Endothelial cell of umbilical vein (primary cell): ENCODE measurements at regions not wholly inside any gene's neighbourhood (a gene's known extent, or its start where the extent isn't known, plus 50 kb on each side); places are given as distances from the start of the nearest gene placed in this dataset.

Experiments
- BruUV-seq: library from RNA; stranded (reverse); fragments of 400-500 nt; replicated peaks from 2 replicates; lab custom pipeline; 2021; lab: Mats Ljungman, UMichigan
- CTCF ChIA-PET: fragments of 300-600, 350-600 bp; sonication (Branson Sonifier 250); formaldehyde crosslinking; loops from one replicate; lab custom pipeline; 2021; ENCODE audit warnings: antibody characterized with exemption, inconsistent platforms; lab: Charles Lee
- POLR2A ChIA-PET: fragments of 300-600, 350-600 bp; sonication (Branson Sonifier 250); formaldehyde crosslinking; loops from one replicate; lab custom pipeline; 2021; ENCODE audit warnings: antibody characterized with exemption, inconsistent platforms; lab: Charles Lee
- DNase-seq: peaks from one replicate; pipeline ENCODE4 v3.0.0-alpha.2; 2011; ENCODE audit warnings: low read depth, low spot score
- FAIRE-seq: peaks from 2 replicates; lab custom pipeline; 2011; peaks lifted over from hg19 to GRCh38; lab: Jason Lieb, UNC
- H2AFZ ChIP-seq: 2 replicates; pipeline ENCODE4 v1.6.0; 2012; ENCODE audit warnings: low read depth, low read length, control low read depth, inconsistent platforms
- H3K27ac ChIP-seq: 2 replicates; pipeline ENCODE4 v1.5.1; 2011; ENCODE audit warnings: low read depth, mild to moderate bottlenecking, control low read depth, low read length, moderate library complexity; ENCODE audit not compliant: insufficient read depth
- H3K27me3 ChIP-seq, 2 experiments: 2 replicates each; pipeline versions ENCODE4 v1.6.0 to v1.6.1; 2011; ENCODE audit warnings: low read length in 2 of 2, mixed read lengths in 1 of 2; ENCODE audit not compliant: control insufficient read depth in 2 of 2, insufficient read depth in 2 of 2
- H3K36me3 ChIP-seq, 2 experiments: 2 replicates in 1 of 2; 3 replicates in 1 of 2; pipeline ENCODE4 v1.5.1; 2011; ENCODE audit warnings: low read length in 2 of 2, mild to moderate bottlenecking in 1 of 2, moderate library complexity in 1 of 2; ENCODE audit not compliant: control insufficient read depth in 2 of 2, insufficient read depth in 2 of 2; ENCODE audit errors: extremely low read depth in 1 of 2
- H3K4me1 ChIP-seq: 3 replicates; pipeline ENCODE4 v1.5.1; 2011; ENCODE audit warnings: mild to moderate bottlenecking, low read length; ENCODE audit not compliant: control insufficient read depth, insufficient read depth; ENCODE audit errors: extremely low read depth
- H3K4me2 ChIP-seq: 2 replicates; pipeline ENCODE4 v1.6.1; 2011; ENCODE audit warnings: low read length, control low read depth, mixed read lengths; ENCODE audit not compliant: insufficient read depth
- H3K4me3 ChIP-seq, 3 experiments: fragments of 200-600 bp in 1 of 3; sonication (generic), shearing (Covaris generic) in 1 of 3; replicated peaks in 1 of 3; 2 replicates each; pipeline ENCODE4 v1.5.1; 2011 to 2016; ENCODE audit warnings: control low read depth in 3 of 3, low read length in 3 of 3, mild to moderate bottlenecking in 2 of 3, inconsistent platforms in 1 of 3, low read depth in 1 of 3, moderate library complexity in 1 of 3; ENCODE audit not compliant: insufficient read depth in 1 of 3
- H3K79me2 ChIP-seq: 2 replicates; pipeline ENCODE4 v1.6.0; 2012; ENCODE audit warnings: low read length, inconsistent platforms; ENCODE audit not compliant: control insufficient read depth, insufficient read depth
- H3K9ac ChIP-seq: replicated peaks from 2 replicates; pipeline ENCODE3; 2011; ENCODE audit warnings: low read length, control low read depth; ENCODE audit not compliant: insufficient read depth; ENCODE audit errors: extremely low read depth
- H3K9me1 ChIP-seq: replicated peaks from 3 replicates; pipeline ENCODE4 v1.6.0; 2011; ENCODE audit warnings: mild to moderate bottlenecking, low read length; ENCODE audit not compliant: control insufficient read depth, insufficient read depth; ENCODE audit errors: extremely low read depth
- H3K9me3 ChIP-seq: replicated peaks from 2 replicates; pipeline ENCODE4 v1.5.1; 2012; ENCODE audit warnings: low read length, inconsistent platforms; ENCODE audit not compliant: control insufficient read depth, insufficient read depth
- H4K20me1 ChIP-seq: replicated peaks from 2 replicates; pipeline ENCODE3; 2011; ENCODE audit warnings: mild to moderate bottlenecking, low read length; ENCODE audit not compliant: control insufficient read depth, insufficient read depth; ENCODE audit errors: extremely low read depth
- CTCF ChIP-seq, 2 donors: IDR thresholded peaks; 1 replicate in 1 of 2; 2 replicates in 1 of 2; pipeline ENCODE4 v1.5.1; 2011; ENCODE audit warnings: low read length in 2 of 2, mild to moderate bottlenecking in 2 of 2, moderate library complexity in 2 of 2, control low read depth in 1 of 2, inconsistent platforms in 1 of 2, low read depth in 1 of 2; ENCODE audit not compliant: insufficient read depth in 1 of 2; ENCODE audit errors: extremely low read depth in 1 of 2
- EZH2 ChIP-seq: IDR thresholded peaks from 2 replicates; pipeline ENCODE4 v1.6.1; 2012; ENCODE audit warnings: borderline replicate concordance, low read depth, mild to moderate bottlenecking, moderate library complexity, low read length, inconsistent platforms; ENCODE audit not compliant: severe bottlenecking
- FOS ChIP-seq: IDR thresholded peaks from 2 replicates; pipeline ENCODE4 v1.6.1; 2011; ENCODE audit warnings: mild to moderate bottlenecking, low read length, moderate library complexity, borderline replicate concordance; ENCODE audit not compliant: insufficient read depth
- GATA2 ChIP-seq: IDR thresholded peaks from 2 replicates; pipeline ENCODE4 v1.7.0; 2011; ENCODE audit warnings: low read depth, mild to moderate bottlenecking, moderate library complexity, mixed read lengths, low read length; ENCODE audit not compliant: insufficient read length, insufficient read depth
- JUN ChIP-seq: IDR thresholded peaks from 2 replicates; pipeline ENCODE4 v1.6.1; 2011; ENCODE audit warnings: borderline replicate concordance, low read depth; ENCODE audit not compliant: insufficient read length, insufficient read depth
- MAX ChIP-seq: IDR thresholded peaks from 2 replicates; pipeline ENCODE4 v1.6.1; 2011; ENCODE audit not compliant: insufficient read depth, insufficient read length
- MYC ChIP-seq: IDR thresholded peaks from one replicate; pipeline ENCODE4 v1.6.1; 2011; ENCODE audit warnings: mild to moderate bottlenecking, low read depth, low read length
- POLR2A ChIP-seq: IDR thresholded peaks from 2 replicates; pipeline ENCODE4 v1.6.1; 2012; ENCODE audit warnings: low read depth, mild to moderate bottlenecking, control low read depth, low read length
- POLR2AphosphoS5 ChIP-seq: IDR thresholded peaks from 2 replicates; pipeline ENCODE4 v1.6.1; 2012; ENCODE audit warnings: low read depth, mild to moderate bottlenecking, control low read depth, low read length, moderate library complexity; ENCODE audit not compliant: insufficient read depth
- dilution Hi-C: fragments of 300-500 bp; cut with MboI; formaldehyde crosslinking; loops from one replicate; pipeline ENCODE4 v1.15.0; 2019; ENCODE audit warnings: low sequenced_read_pairs; ENCODE audit not compliant: extremely low pct_ligation_motif_present
- intact Hi-C: fragments of 100-400 bp; cut with micrococcal nuclease; formaldehyde crosslinking; loops from one replicate; pipeline ENCODE4 v1.10.0; 2022

GRCh38 chr17:30584810-30585209 is 107.6 kb downstream of the GOSR1 start:
- intact Hi-C loops (no loop called here), dilution Hi-C loops (no loop called here)
- Histone ChIP-seq H3K27me3 (no peaks in the 10 kb centered on the region), H4K20me1 (no peaks in the 10 kb centered on the region), H3K9ac (no peak overlapping the region), H3K79me2 (no peaks in the 10 kb centered on the region), H3K4me3 (no peak overlapping the region), H3K4me1 (peaks cover 7% of the 10 kb centered on the region), H3K9me1 (no peaks in the 10 kb centered on the region), H3K9me3 (no peaks in the 10 kb centered on the region), H3K27ac (no peak overlapping the region), H3K4me2 (no peak overlapping the region), H3K36me3 (no peaks in the 10 kb centered on the region), H2AFZ (no peak overlapping the region)
- no TSS peak for BruUV-seq
- POLR2A ChIA-PET: no interaction called here
- no peak for FAIRE-seq
- TF ChIP-seq CTCF (IDR thresholded peaks at IDR 0.05; ENCODE audit: extremely low read depth in 1 of 2, insufficient read depth in 1 of 2, low read depth in 1 of 2, low read length in 2 of 2) (no peak), EZH2 (no peak), JUN (no peak), MYC (no peak), FOS (no peak), GATA2 (no peak)
- CTCF ChIA-PET: no interaction called here
- DNase-seq: no peak

DNA sequence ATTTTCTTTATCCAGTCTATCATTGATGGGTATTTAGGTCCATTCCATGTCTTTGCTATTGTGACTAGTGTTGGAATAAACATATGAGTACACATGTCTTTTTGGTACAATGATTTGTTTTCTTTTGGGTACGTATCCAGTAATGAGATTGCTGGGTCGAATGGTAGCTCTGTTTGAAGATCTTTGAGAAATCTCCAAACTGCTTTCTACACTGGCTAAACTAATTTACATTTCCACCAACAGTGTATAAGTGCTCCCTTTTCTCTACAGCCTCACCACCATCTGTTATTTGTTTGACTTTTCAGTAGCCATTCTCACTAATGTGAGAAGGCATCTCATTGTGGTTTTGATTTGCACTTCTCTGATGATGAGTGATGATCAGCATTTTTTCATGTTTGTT is 103.7 kb downstream of the GOSR1 start:
- Histone ChIP-seq H3K79me2 (no peaks in the 10 kb centered on the region), H3K9me1 (no peaks in the 10 kb centered on the region), H3K4me1 (peaks cover 2% of the 10 kb centered on the region), H2AFZ (no peak overlapping the region), H4K20me1 (no peaks in the 10 kb centered on the region), H3K27ac (no peak overlapping the region), H3K9me3 (no peaks in the 10 kb centered on the region), H3K27me3 (no peaks in the 10 kb centered on the region), H3K9ac (no peak overlapping the region), H3K4me3 (no peak overlapping the region), H3K36me3 (no peaks in the 10 kb centered on the region), H3K4me2 (no peak overlapping the region)
- intact Hi-C loops: no loop called here
- POLR2A ChIA-PET: no interaction called here
- dilution Hi-C loops: no loop called here
- FAIRE-seq (no peak), DNase-seq (no peak)
- CTCF ChIA-PET: no interaction called here
- TF ChIP-seq JUN (no peak), EZH2 (no peak), FOS (no peak), CTCF (IDR thresholded peaks at IDR 0.05; ENCODE audit: extremely low read depth in 1 of 2, insufficient read depth in 1 of 2, low read depth in 1 of 2, low read length in 2 of 2) (no peak), POLR2A (no peak), GATA2 (no peak), POLR2AphosphoS5 (no peak), MYC (no peak), MAX (no peak)
- no TSS peak for BruUV-seq
